ENCODE measurements at regions not wholly inside any gene's neighbourhood (a gene's known extent, or its start where the extent isn't known, plus 50 kb on each side); places are given as distances from the start of the nearest gene placed in this dataset.

DNA sequence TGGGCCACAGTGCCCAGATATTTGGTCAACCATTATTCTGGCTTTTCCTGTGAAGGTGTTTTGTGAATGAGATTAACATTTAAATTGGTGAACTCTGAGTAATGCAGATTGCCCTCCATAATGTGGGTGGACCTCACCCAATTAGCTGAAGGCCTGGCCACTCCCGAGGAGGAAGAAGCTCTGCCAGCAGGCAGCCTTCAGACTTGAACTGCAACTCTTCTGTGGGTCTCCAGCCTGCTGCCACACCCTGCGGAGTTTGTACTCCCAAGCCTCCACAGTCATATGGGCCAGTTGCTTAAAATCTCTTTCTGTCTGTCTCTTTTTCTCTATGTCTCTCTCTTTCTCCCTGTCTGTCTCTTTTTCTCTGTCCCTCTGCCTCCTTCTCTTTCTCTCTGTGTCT lies 262.7 kb downstream of the MYCN start:
- H3K4me1 Mint-ChIP-seq = no peaks in the 10 kb centered on the region

GRCh38 chr2:16202266-16203020 lies 262.1 kb downstream of the MYCN start:
- Histone ChIP-seq H3K4me2 (replicated peaks; ENCODE audit: low read depth, low read length, poor library complexity, severe bottlenecking) (no peak overlapping the region), H3K9me3 (ENCODE audit: control extremely low read depth in 1 of 3, control insufficient read depth in 2 of 3, insufficient read depth in 1 of 3, low read length in 2 of 3) (peaks cover 0 to 8% (median 0%) of the 10 kb centered on the region in 3 donors), H3K27ac (ENCODE audit: low read length in 2 of 2) (no peak overlapping the region), H3K4me3 (ENCODE audit: control extremely low read depth in 1 of 5, extremely low read depth in 1 of 5, insufficient read depth in 1 of 5, low read depth in 2 of 5, low read length in 4 of 5) (no peak overlapping the region), H3K36me3 (replicated peaks in 1 of 2; ENCODE audit: control extremely low read depth in 1 of 2, control insufficient read depth in 1 of 2, extremely low read depth in 1 of 2, insufficient read depth in 2 of 2, low read length in 1 of 2) (no peaks in the 10 kb centered on the region), H3K79me2 (ENCODE audit: control insufficient read depth, insufficient read depth, low read length) (no peaks in the 10 kb centered on the region), H3K4me1 (ENCODE audit: control insufficient read depth in 2 of 2, insufficient read depth in 2 of 2, low read length in 2 of 2) (no peaks in the 10 kb centered on the region), H3K9ac (ENCODE audit: low read length) (no peak overlapping the region), H3K27me3 (replicated peaks in 1 of 4; ENCODE audit: control extremely low read depth in 1 of 4, control insufficient read depth in 3 of 4, insufficient read depth in 4 of 4, low read length in 3 of 4) (no peaks in the 10 kb centered on the region), H4K20me1 (ENCODE audit: control insufficient read depth, insufficient read depth, low read length, poor library complexity, severe bottlenecking) (no peaks in the 10 kb centered on the region), H2AFZ (ENCODE audit: insufficient read depth, low read depth, low read length, poor library complexity, severe bottlenecking) (no peak overlapping the region)
- no peak overlapping the region for H3K27ac Mint-ChIP-seq
- no peak for TF ChIP-seq EZH2 (IDR thresholded peaks at IDR 0.05; ENCODE audit: borderline replicate concordance, insufficient read depth, low read depth, low read length, poor library complexity, severe bottlenecking)
- TF ChIP-seq, protein P1, sequence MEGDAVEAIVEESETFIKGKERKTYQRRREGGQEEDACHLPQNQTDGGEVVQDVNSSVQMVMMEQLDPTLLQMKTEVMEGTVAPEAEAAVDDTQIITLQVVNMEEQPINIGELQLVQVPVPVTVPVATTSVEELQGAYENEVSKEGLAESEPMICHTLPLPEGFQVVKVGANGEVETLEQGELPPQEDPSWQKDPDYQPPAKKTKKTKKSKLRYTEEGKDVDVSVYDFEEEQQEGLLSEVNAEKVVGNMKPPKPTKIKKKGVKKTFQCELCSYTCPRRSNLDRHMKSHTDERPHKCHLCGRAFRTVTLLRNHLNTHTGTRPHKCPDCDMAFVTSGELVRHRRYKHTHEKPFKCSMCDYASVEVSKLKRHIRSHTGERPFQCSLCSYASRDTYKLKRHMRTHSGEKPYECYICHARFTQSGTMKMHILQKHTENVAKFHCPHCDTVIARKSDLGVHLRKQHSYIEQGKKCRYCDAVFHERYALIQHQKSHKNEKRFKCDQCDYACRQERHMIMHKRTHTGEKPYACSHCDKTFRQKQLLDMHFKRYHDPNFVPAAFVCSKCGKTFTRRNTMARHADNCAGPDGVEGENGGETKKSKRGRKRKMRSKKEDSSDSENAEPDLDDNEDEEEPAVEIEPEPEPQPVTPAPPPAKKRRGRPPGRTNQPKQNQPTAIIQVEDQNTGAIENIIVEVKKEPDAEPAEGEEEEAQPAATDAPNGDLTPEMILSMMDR (IDR thresholded peaks at IDR 0.05) = no peak
- DNase-seq = no peak
- POLR2A ChIA-PET = no interaction called here
- CTCF ChIA-PET = no interaction called here
- H3K4me3 Mint-ChIP-seq = no peak overlapping the region
- no peaks in the 10 kb centered on the region for H3K4me1 Mint-ChIP-seq
- WGBS (ENCODE audit: insufficient coverage) = 87% methylated on average over 7 of the region's 8 CpGs
- ATAC-seq (ENCODE audit: low read depth) = no peak
- intact Hi-C loops (cut with micrococcal nuclease) = no loop called here
- H3K9me3 Mint-ChIP-seq (ENCODE audit: insufficient read depth) = no peaks in the 10 kb centered on the region
- no peaks in the 10 kb centered on the region for H3K27me3 Mint-ChIP-seq

More for the DNA sequence above, 262.7 kb downstream of the MYCN start:
- TF ChIP-seq, protein P1 (IDR thresholded peaks at IDR 0.05) = no peak
- TF ChIP-seq EZH2 (IDR thresholded peaks at IDR 0.05; ENCODE audit: borderline replicate concordance, insufficient read depth, low read depth, low read length, poor library complexity, severe bottlenecking) = no peak
- Mint-ChIP-seq H3K9me3 (ENCODE audit: insufficient read depth) (peaks cover 1% of the 10 kb centered on the region), H3K27me3 (no peaks in the 10 kb centered on the region), H3K4me3 (no peak overlapping the region), H3K27ac (no peak overlapping the region)
- Histone ChIP-seq H4K20me1 (ENCODE audit: control insufficient read depth, insufficient read depth, low read length, poor library complexity, severe bottlenecking) (no peaks in the 10 kb centered on the region), H3K27ac (ENCODE audit: low read length in 2 of 2) (no peak overlapping the region), H3K4me2 (replicated peaks; ENCODE audit: low read depth, low read length, poor library complexity, severe bottlenecking) (no peak overlapping the region), H3K27me3 (replicated peaks in 1 of 4; ENCODE audit: control extremely low read depth in 1 of 4, control insufficient read depth in 3 of 4, insufficient read depth in 4 of 4, low read length in 3 of 4) (no peaks in the 10 kb centered on the region), H3K79me2 (ENCODE audit: control insufficient read depth, insufficient read depth, low read length) (no peaks in the 10 kb centered on the region), H3K4me1 (ENCODE audit: control insufficient read depth in 2 of 2, insufficient read depth in 2 of 2, low read length in 2 of 2) (no peaks in the 10 kb centered on the region), H2AFZ (ENCODE audit: insufficient read depth, low read depth, low read length, poor library complexity, severe bottlenecking) (no peak overlapping the region), H3K9me3 (ENCODE audit: control extremely low read depth in 1 of 3, control insufficient read depth in 2 of 3, insufficient read depth in 1 of 3, low read length in 2 of 3) (peaks cover 0 to 10% (median 0%) of the 10 kb centered on the region in 3 donors), H3K36me3 (replicated peaks in 1 of 2; ENCODE audit: control extremely low read depth in 1 of 2, control insufficient read depth in 1 of 2, extremely low read depth in 1 of 2, insufficient read depth in 2 of 2, low read length in 1 of 2) (no peaks in the 10 kb centered on the region), H3K9ac (ENCODE audit: low read length) (no peak overlapping the region), H3K4me3 (ENCODE audit: control extremely low read depth in 1 of 5, extremely low read depth in 1 of 5, insufficient read depth in 1 of 5, low read depth in 2 of 5, low read length in 4 of 5) (no peak overlapping the region)
- POLR2A ChIA-PET = no interaction called here
- intact Hi-C loops (cut with micrococcal nuclease) = no loop called here
- 93% methylated on average over 2 of the region's 2 CpGs for WGBS (ENCODE audit: insufficient coverage)
- no peak for DNase-seq
- CTCF ChIA-PET = no interaction called here
- ATAC-seq (ENCODE audit: low read depth) = no peak

Measured in B cell (primary cell).